Thoracic aorta (tissue), 2 donors: ENCODE measurements at regions not wholly inside any gene's neighbourhood (a gene's known extent, or its start where the extent isn't known, plus 50 kb on each side); places are given as distances from the start of the nearest gene placed in this dataset.

ENCODE experiments used
- ATAC-seq: fragments of 150-250 bp; one replicate; pipeline ENCODE4 v1.8.0; 2017; ENCODE audit warnings: low read depth; ENCODE audit not compliant: insufficient number of reproducible peaks, low FRiP score
- DNase-seq: peaks from one replicate; pipeline ENCODE4 v3.0.0-alpha.2; 2020; ENCODE audit warnings: low spot score
- H3K27ac ChIP-seq, 2 donors: fragments of 200-600 bp; sonication (generic); 1 replicate in 1 of 2; 2 replicates in 1 of 2; pipeline ENCODE4 v1.5.1; 2016; ENCODE audit warnings: mild to moderate bottlenecking in 2 of 2, moderate library complexity in 2 of 2
- H3K27me3 ChIP-seq: fragments of 200-600 bp; sonication (generic); replicated peaks from 2 replicates; pipeline ENCODE4 v1.6.0; 2016; ENCODE audit warnings: mild to moderate bottlenecking; ENCODE audit not compliant: insufficient read depth
- H3K36me3 ChIP-seq: fragments of 200-600 bp; sonication (generic); one replicate; pipeline ENCODE4 v1.5.1; 2016
- H3K4me1 ChIP-seq, 2 donors: fragments of 200-600 bp; sonication (generic); 1 replicate in 1 of 2; 2 replicates in 1 of 2; pipeline versions ENCODE4 v1.5.1 to v1.6.0; 2016; ENCODE audit warnings: low read depth in 2 of 2, mild to moderate bottlenecking in 1 of 2; ENCODE audit not compliant: control insufficient read depth in 1 of 2
- H3K4me3 ChIP-seq: fragments of 200-600 bp; sonication (generic); 2 replicates; pipeline ENCODE4 v1.5.1; 2016; ENCODE audit warnings: mild to moderate bottlenecking
- H3K9me3 ChIP-seq: fragments of 200-600 bp; sonication (generic); 2 replicates; pipeline ENCODE4 v1.5.1; 2016
- TF ChIP-seq, protein P1 (sequence below): fragments of 200-600 bp; sonication (generic); IDR thresholded peaks from one replicate; pipeline ENCODE4 v1.5.1; 2019; ENCODE audit warnings: antibody characterized with exemption

DNA sequence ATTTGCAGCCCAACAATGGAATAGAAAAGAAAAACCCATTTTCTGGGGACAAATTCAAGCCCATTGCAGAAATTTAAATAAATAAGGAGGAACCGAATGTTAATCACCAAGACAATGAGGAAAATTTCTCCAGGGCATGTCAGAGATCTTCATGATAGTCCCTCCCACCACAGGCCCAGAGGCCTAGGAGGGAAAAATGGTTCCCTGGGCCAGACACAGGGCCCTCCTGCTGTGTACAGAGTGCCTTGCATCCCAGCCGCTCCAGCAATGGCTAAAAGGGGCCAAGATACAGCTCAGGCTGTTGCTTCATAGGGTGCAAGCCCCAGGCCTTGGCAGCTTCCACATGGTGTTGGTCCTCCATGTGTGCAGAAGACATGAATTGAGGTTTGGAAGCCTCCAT, 73.4 kb upstream of the FOXE1 start:
- ATAC-seq (no peak), DNase-seq (no peak)
- H3K4me3 ChIP-seq, result no peak overlapping the region
- no peaks in the 10 kb centered on the region for H3K27me3 ChIP-seq
- H3K27ac ChIP-seq, result no peak overlapping the region
- TF ChIP-seq, protein P1, sequence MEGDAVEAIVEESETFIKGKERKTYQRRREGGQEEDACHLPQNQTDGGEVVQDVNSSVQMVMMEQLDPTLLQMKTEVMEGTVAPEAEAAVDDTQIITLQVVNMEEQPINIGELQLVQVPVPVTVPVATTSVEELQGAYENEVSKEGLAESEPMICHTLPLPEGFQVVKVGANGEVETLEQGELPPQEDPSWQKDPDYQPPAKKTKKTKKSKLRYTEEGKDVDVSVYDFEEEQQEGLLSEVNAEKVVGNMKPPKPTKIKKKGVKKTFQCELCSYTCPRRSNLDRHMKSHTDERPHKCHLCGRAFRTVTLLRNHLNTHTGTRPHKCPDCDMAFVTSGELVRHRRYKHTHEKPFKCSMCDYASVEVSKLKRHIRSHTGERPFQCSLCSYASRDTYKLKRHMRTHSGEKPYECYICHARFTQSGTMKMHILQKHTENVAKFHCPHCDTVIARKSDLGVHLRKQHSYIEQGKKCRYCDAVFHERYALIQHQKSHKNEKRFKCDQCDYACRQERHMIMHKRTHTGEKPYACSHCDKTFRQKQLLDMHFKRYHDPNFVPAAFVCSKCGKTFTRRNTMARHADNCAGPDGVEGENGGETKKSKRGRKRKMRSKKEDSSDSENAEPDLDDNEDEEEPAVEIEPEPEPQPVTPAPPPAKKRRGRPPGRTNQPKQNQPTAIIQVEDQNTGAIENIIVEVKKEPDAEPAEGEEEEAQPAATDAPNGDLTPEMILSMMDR, result no peak
- peaks cover 9% of the 10 kb centered on the region for H3K9me3 ChIP-seq
- no peaks in the 10 kb centered on the region for H3K4me1 ChIP-seq
- H3K36me3 ChIP-seq, result no peaks in the 10 kb centered on the region

DNA sequence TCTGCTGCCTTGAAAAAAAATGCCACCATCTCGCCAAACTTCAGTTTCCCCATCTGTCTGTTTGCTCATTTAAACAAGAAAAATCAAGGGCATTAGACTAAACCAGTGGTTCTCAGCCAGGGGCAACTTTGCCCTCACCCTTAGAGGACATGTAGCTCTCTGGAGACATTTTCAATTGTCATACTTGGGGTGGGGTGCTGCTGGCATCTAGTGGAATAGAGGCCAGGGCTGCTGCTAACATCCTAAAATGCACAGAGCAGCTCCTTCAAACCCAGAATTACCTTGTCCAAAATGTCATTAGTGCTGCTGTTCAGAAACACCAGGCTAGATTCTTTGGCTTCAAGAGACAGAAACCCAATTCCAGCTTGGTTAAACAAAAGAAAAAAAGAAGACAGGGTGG, 71.1 kb upstream of the FOXE1 start:
- ATAC-seq (no peak), DNase-seq (no peak)
- H3K4me1 ChIP-seq, result no peaks in the 10 kb centered on the region
- peaks cover 9% of the 10 kb centered on the region for H3K9me3 ChIP-seq
- H3K36me3 ChIP-seq, result no peaks in the 10 kb centered on the region
- no peak overlapping the region for H3K4me3 ChIP-seq
- TF ChIP-seq, protein P1, result no peak
- H3K27ac ChIP-seq, result no peak overlapping the region
- no peaks in the 10 kb centered on the region for H3K27me3 ChIP-seq

DNA sequence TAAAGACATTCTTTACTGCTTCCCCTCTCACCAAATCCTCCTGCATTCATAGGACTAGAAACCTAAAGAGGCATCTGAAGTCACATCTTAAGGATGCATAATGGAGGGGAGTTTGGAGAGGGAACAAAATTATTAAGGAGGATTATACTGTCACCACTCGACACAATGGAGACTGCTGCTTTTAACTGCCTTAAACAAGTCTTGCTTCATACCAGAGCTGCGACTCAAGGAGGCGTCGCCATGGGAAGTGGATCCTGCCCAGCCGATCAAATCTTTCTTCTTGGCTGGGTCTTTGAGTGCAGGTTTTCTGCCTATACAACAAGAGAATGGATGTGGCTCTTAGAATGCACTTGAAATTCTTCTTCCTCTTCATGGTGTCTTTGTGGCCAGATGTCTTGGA, 66.7 kb upstream of the FOXE1 start:
- no peak overlapping the region for H3K4me3 ChIP-seq
- no peaks in the 10 kb centered on the region for H3K4me1 ChIP-seq
- H3K36me3 ChIP-seq, result no peaks in the 10 kb centered on the region
- no peak overlapping the region for H3K27ac ChIP-seq
- TF ChIP-seq, protein P1, result no peak
- no peak for ATAC-seq
- no peak for DNase-seq
- no peaks in the 10 kb centered on the region for H3K27me3 ChIP-seq
- H3K9me3 ChIP-seq, result no peaks in the 10 kb centered on the region

DNA sequence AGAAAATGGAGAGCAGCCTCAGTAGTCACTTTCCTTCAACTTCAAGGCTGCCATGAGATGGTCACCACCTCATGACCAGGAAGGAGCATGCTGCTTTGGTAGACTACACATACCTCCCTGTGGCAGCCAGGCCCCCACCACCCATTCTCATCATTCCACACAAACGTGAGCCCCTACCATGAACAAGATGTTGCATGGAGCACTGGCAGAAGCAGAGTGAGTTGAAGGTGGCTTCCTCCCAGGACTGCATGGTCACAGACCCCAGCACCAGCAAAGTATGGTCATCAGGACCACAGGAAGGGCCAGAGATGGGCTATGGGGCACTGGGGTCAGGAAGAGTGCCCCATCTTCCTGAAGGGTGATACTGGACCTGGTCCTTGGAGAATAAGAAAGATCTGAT, 65.5 kb upstream of the FOXE1 start:
- Histone ChIP-seq H3K4me1 (no peaks in the 10 kb centered on the region), H3K36me3 (no peaks in the 10 kb centered on the region), H3K9me3 (no peaks in the 10 kb centered on the region), H3K4me3 (no peak overlapping the region), H3K27ac (no peak overlapping the region), H3K27me3 (no peaks in the 10 kb centered on the region)
- no peak for DNase-seq
- TF ChIP-seq, protein P1, result no peak
- ATAC-seq, result no peak

DNA sequence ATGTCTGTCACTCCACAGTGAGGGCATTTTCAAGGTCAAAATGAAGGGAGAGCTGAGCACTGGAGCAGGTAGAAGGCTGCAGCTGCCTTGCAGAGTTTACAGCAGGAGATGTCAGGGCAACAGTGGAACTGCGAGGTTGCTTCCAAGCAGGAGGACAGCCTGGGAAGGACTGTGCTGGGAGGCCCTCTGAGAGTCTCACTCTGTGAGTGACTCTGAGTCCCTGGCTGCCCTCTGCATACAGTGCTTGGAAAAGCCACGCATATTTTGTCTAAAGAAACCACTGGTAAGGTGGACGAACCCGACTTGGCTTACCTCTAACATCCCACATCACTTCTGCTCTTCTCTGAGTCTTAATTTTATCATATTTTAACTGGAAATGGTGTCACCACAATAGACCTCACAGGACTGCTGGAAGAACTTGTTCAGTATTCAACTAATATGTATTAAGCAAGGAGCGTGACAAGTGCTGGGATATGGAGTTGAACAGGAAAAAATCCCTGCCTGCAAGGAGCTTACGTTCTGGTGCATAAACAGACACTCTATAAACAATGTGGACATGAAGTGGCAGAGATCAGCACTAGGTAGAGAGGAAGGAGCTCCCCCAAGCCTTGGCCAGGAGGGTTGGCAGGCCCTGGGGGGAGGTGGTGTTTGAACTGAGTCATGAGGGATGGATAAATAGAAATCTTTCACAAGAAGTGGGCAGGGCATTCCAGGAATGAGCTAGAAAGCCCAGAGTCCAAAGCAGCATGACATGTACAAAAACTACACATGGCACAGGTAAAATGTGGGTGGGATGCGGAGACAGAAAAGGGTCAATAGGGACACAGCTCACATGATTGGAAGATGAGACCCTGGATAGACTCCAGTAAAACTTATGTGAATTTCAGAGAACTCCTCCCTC, 64.0 kb upstream of the FOXE1 start:
- Histone ChIP-seq H3K9me3 (no peaks in the 10 kb centered on the region), H3K36me3 (no peaks in the 10 kb centered on the region), H3K27me3 (no peaks in the 10 kb centered on the region), H3K27ac (no peak overlapping the region), H3K4me3 (no peak overlapping the region), H3K4me1 (no peaks in the 10 kb centered on the region)
- no peak for DNase-seq
- ATAC-seq, result no peak
- TF ChIP-seq, protein P1, result no peak
